ENCODE measurements at regions not wholly inside any gene's neighbourhood (a gene's known extent, or its start where the extent isn't known, plus 50 kb on each side); places are given as distances from the start of the nearest gene placed in this dataset.

DNA sequence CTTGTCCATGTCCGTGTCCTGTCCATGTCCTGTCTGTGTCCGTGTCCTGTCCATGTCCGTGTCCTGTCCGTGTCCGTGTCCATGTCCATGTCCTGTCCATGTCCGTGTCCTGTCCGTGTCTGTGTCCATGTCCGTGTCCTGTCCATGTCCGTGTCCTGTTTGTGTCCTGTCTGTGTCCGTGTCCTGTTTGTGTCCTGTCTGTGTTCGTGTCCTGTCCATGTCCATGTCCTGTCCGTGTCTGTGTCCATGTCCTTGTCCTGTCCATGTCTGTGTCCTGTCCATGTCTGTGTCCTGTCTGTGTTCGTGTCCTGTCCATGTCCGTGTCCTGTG lies 55.0 kb upstream of the BHLHE23 start:
- Histone ChIP-seq H3K27ac (no peak overlapping the region), H3K4me1 (no peaks in the 10 kb centered on the region), H3K9me3 (no peaks in the 10 kb centered on the region), H3K36me3 (no peaks in the 10 kb centered on the region), H3K4me3 (no peak overlapping the region), H3K27me3 (peaks cover 0 to 75% of the 10 kb centered on the region in 2 donors)
- TF ChIP-seq, protein P1, sequence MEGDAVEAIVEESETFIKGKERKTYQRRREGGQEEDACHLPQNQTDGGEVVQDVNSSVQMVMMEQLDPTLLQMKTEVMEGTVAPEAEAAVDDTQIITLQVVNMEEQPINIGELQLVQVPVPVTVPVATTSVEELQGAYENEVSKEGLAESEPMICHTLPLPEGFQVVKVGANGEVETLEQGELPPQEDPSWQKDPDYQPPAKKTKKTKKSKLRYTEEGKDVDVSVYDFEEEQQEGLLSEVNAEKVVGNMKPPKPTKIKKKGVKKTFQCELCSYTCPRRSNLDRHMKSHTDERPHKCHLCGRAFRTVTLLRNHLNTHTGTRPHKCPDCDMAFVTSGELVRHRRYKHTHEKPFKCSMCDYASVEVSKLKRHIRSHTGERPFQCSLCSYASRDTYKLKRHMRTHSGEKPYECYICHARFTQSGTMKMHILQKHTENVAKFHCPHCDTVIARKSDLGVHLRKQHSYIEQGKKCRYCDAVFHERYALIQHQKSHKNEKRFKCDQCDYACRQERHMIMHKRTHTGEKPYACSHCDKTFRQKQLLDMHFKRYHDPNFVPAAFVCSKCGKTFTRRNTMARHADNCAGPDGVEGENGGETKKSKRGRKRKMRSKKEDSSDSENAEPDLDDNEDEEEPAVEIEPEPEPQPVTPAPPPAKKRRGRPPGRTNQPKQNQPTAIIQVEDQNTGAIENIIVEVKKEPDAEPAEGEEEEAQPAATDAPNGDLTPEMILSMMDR (IDR thresholded peaks at IDR 0.05): no peak
- no peak for DNase-seq
- intact Hi-C loops (cut with DNase I; ENCODE audit: low total_unique reads): no loop called here

DNA sequence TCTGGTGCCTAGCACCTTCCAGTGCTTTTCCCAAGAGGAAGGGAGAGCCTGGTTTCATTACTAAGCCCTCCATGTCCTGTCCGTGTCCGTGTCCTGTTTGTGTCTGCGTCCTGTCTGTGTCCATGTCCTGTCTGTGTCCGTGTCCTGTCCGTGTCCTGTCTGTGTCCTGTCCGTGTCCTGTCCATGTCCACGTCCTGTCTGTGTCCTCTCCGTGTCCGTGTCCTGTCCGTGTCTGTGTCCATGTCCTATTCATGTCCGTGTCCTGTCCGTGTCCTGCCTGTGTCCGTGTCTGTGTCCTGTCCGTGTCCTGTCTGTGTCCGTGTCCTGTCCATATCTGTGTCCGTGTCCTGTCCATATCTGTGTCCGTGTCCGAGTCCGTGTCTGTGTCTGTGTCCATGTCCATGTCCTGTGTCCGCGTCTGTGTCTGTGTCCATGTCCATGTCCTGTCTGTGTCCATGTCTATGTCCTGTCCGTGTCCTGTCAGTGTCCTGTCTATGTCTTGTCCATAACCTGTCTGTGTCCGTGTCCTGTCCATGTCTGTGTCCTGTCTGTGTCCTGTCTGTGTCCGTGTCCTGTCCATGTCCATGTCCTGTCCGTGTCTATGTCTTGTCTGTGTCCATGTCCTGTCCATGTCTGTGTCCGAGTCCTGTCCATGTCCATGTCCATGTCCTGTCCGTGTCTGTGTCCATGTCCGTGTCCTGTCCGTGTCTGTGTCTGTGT lies 54.4 kb upstream of the BHLHE23 start:
- Histone ChIP-seq H3K27me3 (peaks cover 0 to 75% of the 10 kb centered on the region in 2 donors), H3K36me3 (no peaks in the 10 kb centered on the region), H3K9me3 (no peaks in the 10 kb centered on the region), H3K4me1 (peaks cover 0 to 5% (median 2%) of the 10 kb centered on the region in 4 donors), H3K27ac (no peak overlapping the region), H3K4me3 (no peak overlapping the region)
- intact Hi-C loops (cut with DNase I; ENCODE audit: low total_unique reads): no loop called here
- DNase-seq: peak; percentile 16 to 59
- TF ChIP-seq, protein P1 (IDR thresholded peaks at IDR 0.05): no peak

DNA sequence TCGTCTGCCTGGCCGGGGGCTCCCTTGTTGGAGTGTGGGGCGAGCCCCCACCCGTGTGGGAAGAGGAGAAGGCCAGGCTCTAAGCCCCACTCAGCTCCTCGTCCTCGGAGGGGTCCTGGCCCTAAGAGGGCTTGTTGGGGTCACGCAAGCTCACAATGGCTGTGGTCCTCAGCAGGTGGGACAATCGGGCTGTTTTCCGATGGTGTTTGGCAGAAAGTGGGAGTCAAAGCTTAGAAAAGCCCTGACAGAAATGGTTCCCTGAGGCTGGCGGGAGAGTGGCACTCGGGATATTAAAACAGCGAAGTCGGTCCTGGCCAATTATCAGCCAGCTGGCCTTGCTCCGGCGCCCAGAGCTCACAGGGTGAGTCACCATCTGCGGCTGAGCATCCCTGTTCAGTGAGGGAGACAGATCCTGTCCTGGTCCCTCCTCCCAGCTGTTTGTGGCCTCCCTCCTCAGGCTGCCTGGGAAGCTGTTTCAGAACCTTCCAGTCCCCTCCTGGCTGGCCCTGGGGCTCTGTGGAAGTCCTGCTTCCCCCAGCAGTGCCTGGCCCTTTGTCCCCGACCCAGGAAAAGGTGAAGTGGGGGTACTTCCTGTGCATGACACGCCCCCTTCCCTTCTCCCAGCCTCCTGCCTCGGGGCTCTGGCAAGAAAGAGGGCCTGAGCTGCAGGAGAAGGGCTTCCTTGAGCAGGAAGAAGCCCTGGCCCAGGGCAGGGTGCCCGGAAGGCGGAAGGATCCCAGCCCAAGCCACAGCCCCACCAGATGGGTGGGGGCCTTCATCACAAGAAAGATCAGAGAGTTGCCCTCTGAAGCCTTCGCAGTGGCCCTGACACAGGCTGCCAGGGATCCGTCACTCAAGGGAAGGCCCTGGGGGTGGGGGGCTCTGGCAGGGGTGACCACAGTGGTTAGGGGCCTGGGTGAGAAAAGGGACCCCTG lies 53.6 kb upstream of the BHLHE23 start:
- intact Hi-C loops (cut with DNase I; ENCODE audit: low total_unique reads): no loop called here
- DNase-seq: peak; percentile 5 to 54
- Histone ChIP-seq H3K36me3 (no peaks in the 10 kb centered on the region), H3K27ac (no peak overlapping the region), H3K4me3 (no peak overlapping the region), H3K9me3 (no peaks in the 10 kb centered on the region), H3K4me1 (peaks cover 0 to 8% (median 3%) of the 10 kb centered on the region in 4 donors), H3K27me3 (peaks cover 0 to 73% of the 10 kb centered on the region in 2 donors)
- TF ChIP-seq, protein P1 (IDR thresholded peaks at IDR 0.05): no peak

DNA sequence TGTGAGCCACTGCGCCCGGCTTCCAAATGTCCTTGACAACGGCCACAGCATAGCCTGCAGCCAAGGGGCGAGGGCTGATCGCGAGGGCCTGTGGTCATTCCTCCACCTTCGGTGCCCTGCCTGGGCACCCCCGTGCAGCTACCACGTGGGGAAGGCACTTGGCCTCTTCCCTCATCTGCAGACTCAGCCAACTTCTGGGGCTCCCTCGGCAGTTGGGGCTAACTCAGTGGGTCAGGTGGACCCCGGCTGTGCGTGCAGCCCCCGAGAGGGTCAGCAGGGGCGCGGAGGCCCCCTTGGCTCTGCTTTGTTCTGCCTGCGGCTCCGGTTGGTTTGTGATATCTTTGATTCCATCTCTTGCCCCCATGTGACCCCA lies 52.9 kb upstream of the BHLHE23 start:
- no peaks in the 10 kb centered on the region for H3K36me3 ChIP-seq
- peaks cover 0 to 67% of the 10 kb centered on the region in 2 donors for H3K27me3 ChIP-seq
- intact Hi-C loops (cut with DNase I; ENCODE audit: low total_unique reads): loop anchor here (5.0 kb wide), 1 partner anchor 123 kb away; no protein-coding TSS in a partner anchor
- no peak overlapping the region for H3K27ac ChIP-seq
- TF ChIP-seq, protein P1 (IDR thresholded peaks at IDR 0.05): no peak
- H3K4me1 ChIP-seq: peaks cover 0 to 8% (median 3%) of the 10 kb centered on the region in 4 donors
- H3K4me3 ChIP-seq: no peak overlapping the region
- DNase-seq: peak; percentile 12 to 50
- H3K9me3 ChIP-seq: no peaks in the 10 kb centered on the region

DNA sequence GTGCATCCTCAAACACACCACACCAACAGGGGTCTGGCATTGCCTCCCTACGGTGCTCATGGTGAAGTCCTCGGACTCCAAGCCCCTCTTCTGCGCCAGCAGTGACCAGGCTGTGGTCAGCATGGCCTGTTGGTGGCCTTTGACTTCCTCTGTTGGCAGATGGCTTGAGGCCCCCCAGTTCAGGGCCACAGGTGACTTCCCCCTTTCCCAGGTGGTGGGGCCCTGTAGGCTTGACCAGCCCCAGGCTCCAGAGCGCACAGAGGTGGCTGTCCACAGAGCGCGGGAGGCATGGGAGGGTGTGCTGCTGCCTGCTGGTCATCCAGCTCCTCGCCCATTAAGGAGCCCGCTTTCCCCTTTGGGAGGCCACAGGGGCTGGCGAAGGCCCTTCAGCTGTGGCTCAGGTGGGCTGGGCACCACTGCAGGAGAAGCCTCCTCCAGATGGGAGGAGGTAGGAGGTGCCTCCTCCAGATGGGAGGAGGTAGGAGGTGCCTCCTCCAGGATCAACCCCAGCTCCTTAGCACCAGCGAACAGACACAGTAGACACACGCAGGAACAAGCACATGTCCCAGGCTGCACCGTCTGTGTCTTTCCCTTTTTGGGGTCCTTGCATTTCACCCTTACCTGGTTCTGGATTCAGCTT lies 52.1 kb upstream of the BHLHE23 start:
- Histone ChIP-seq H3K27ac (no peak overlapping the region), H3K27me3 (peaks cover 0 to 63% of the 10 kb centered on the region in 2 donors), H3K4me3 (no peak overlapping the region), H3K9me3 (no peaks in the 10 kb centered on the region), H3K36me3 (no peaks in the 10 kb centered on the region), H3K4me1 (peaks cover 0 to 8% (median 3%) of the 10 kb centered on the region in 4 donors)
- peak; percentile 13 to 54 for DNase-seq
- intact Hi-C loops (cut with DNase I; ENCODE audit: low total_unique reads): loop anchor here (5.0 kb wide), 1 partner anchor 123 kb away; no protein-coding TSS in a partner anchor
- TF ChIP-seq, protein P1 (IDR thresholded peaks at IDR 0.05): no peak
